A549 (cell line): ENCODE measurements at regions not wholly inside any gene's neighbourhood (a gene's known extent, or its start where the extent isn't known, plus 50 kb on each side); places are given as distances from the start of the nearest gene placed in this dataset.

ENCODE experiments used
- ATAC-seq, 2 experiments: fragments of 200-7000 bp in 1 of 2; fragments of >200 bp in 1 of 2; cut with Nextera tagmentation in 1 of 2; cut with Tn5 transposase in 1 of 2; 3 replicates each; pipeline versions ENCODE4 v1.8.0 to v1.9.1; 2018 to 2020; ENCODE audit warnings: mild to moderate bottlenecking in 1 of 2, moderate library complexity in 1 of 2
- CTCF ChIA-PET: fragments of 300-600 bp; sonication (Branson Sonifier 250); formaldehyde crosslinking; extraction: SDS; loops from one replicate; lab custom pipeline; 2021; ENCODE audit warnings: antibody characterized with exemption, inconsistent platforms; lab: Yijun Ruan, JAX
- POLR2A ChIA-PET: fragments of 350-600 bp; formaldehyde crosslinking; extraction: SDS; loops from one replicate; lab custom pipeline; 2021; ENCODE audit warnings: antibody characterized with exemption, inconsistent platforms; lab: Yijun Ruan, JAX
- DNase-seq, 2 experiments: peaks; one replicate each; pipeline versions ENCODE4 v3.0.0 to v3.0.0-alpha.2; 2011 to 2016; ENCODE audit warnings: low read depth in 1 of 2, low spot score in 1 of 2
- FAIRE-seq: peaks from 2 replicates; lab custom pipeline; 2011; peaks lifted over from hg19 to GRCh38; lab: Jason Lieb, UNC
- H3K27ac ChIP-seq, 2 experiments: fragments of >200 bp; sonication (Bioruptor Twin); formaldehyde crosslinking; 3 replicates each; pipeline ENCODE4 v1.5.1; 2016 to 2017
- H3K4me1 ChIP-seq: fragments of >200 bp; sonication (Bioruptor Twin); formaldehyde crosslinking; 3 replicates; pipeline ENCODE4 v1.6.1; 2016
- H3K4me2 ChIP-seq: fragments of >200 bp; sonication (Bioruptor Twin); formaldehyde crosslinking; 3 replicates; pipeline ENCODE4 v1.6.1; 2016
- H3K4me3 ChIP-seq: fragments of >200 bp; sonication (Bioruptor Twin); formaldehyde crosslinking; 3 replicates; pipeline ENCODE4 v1.5.1; 2016
- H3K9me3 ChIP-seq: fragments of >200 bp; sonication (Bioruptor Twin); formaldehyde crosslinking; 3 replicates; pipeline ENCODE4 v1.6.1; 2016
- CEBPB ChIP-seq, 2 experiments: fragments of >200 bp in 1 of 2; sonication (Bioruptor Twin) in 1 of 2; formaldehyde crosslinking in 1 of 2; IDR thresholded peaks; 2 replicates each; pipeline ENCODE4 v1.6.1; 2012 to 2016
- CTCF ChIP-seq: fragments of >200 bp; sonication (Bioruptor Twin); formaldehyde crosslinking; IDR thresholded peaks from 3 replicates; pipeline ENCODE4 v1.5.1; 2016
- FOXS1 ChIP-seq: fragments of 250-450 bp; sonication (Bioruptor Pico); IDR thresholded peaks from 2 replicates; pipeline ENCODE4 v1.5.0; 2020; ENCODE audit warnings: mild to moderate bottlenecking, moderate library complexity
- GATA3 ChIP-seq: IDR thresholded peaks from 2 replicates; pipeline ENCODE4 v1.6.1; 2012; ENCODE audit warnings: borderline replicate concordance
- HES2 ChIP-seq: fragments of >200 bp; sonication (Bioruptor Twin); formaldehyde crosslinking; IDR thresholded peaks from 2 replicates; pipeline ENCODE4 v1.6.1; 2016
- HOXA7 ChIP-seq: fragments of 250-450 bp; sonication (Bioruptor Pico); IDR thresholded peaks from 2 replicates; pipeline ENCODE4 v1.5.0; 2020; ENCODE audit warnings: mild to moderate bottlenecking, moderate library complexity
- HOXB13 ChIP-seq: fragments of 250-450 bp; sonication (Bioruptor Pico); IDR thresholded peaks from 2 replicates; pipeline ENCODE4 v1.5.0; 2020; ENCODE audit warnings: low read depth, mild to moderate bottlenecking, moderate library complexity
- JUN ChIP-seq, 2 experiments: fragments of >200 bp; sonication (Bioruptor Twin); formaldehyde crosslinking; IDR thresholded peaks; 2 replicates in 1 of 2; 3 replicates in 1 of 2; pipeline ENCODE4 v1.6.1; 2016 to 2017
- MYC ChIP-seq: IDR thresholded peaks from 2 replicates; pipeline ENCODE4 v1.6.1; 2012; ENCODE audit warnings: mild to moderate bottlenecking, inconsistent platforms, low read length, improper control_type of control experiment, borderline replicate concordance
- NFE2L2 ChIP-seq: fragments of 150-350 bp; conservative IDR thresholded peaks from 2 replicates; pipeline ENCODE4 v1.6.1; 2014; ENCODE audit warnings: low read length
- PHF8 ChIP-seq: fragments of 200-600 bp; sonication (generic); IDR thresholded peaks from 2 replicates; pipeline ENCODE4 v1.6.1; 2016; ENCODE audit warnings: low read depth, mild to moderate bottlenecking, antibody characterized with exemption, moderate library complexity, borderline replicate concordance
- POLR2AphosphoS2 ChIP-seq: conservative IDR thresholded peaks from 2 replicates; pipeline ENCODE4 v1.6.1; 2012; ENCODE audit warnings: low read length, improper control_type of control experiment, inconsistent platforms
- RARB ChIP-seq: fragments of 250-450 bp; sonication (Bioruptor Pico); IDR thresholded peaks from 2 replicates; pipeline ENCODE4 v1.8.0; 2021; ENCODE audit warnings: mild to moderate bottlenecking, moderate library complexity
- REST ChIP-seq: fragments of 200-600 bp; sonication (generic); IDR thresholded peaks from 2 replicates; pipeline ENCODE4 v1.6.1; 2016; ENCODE audit warnings: antibody characterized with exemption, mild to moderate bottlenecking, moderate library complexity
- RFX5 ChIP-seq: fragments of 450-650 bp; IDR thresholded peaks from 2 replicates; pipeline ENCODE4 v1.7.1; 2014; ENCODE audit warnings: antibody characterized with exemption, mild to moderate bottlenecking, moderate library complexity
- SMC3 ChIP-seq: fragments of >200 bp; sonication (Bioruptor Twin); formaldehyde crosslinking; IDR thresholded peaks from 3 replicates; pipeline ENCODE4 v1.6.1; 2018; ENCODE audit warnings: inconsistent platforms
- TFCP2L1 ChIP-seq: fragments of 250-450 bp; sonication (Bioruptor Pico); IDR thresholded peaks from 2 replicates; pipeline ENCODE4 v1.5.0; 2021; ENCODE audit warnings: mild to moderate bottlenecking
- ZFP36 ChIP-seq: fragments of 450-650 bp; IDR thresholded peaks from 2 replicates; pipeline ENCODE4 v1.6.1; 2014; ENCODE audit warnings: borderline replicate concordance; ENCODE audit not compliant: partially characterized antibody
- ZNF302 ChIP-seq: fragments of 250-450 bp; sonication (Bioruptor Pico); IDR thresholded peaks from 2 replicates; pipeline ENCODE4 v1.9.0; 2021; ENCODE audit warnings: inconsistent platforms, mild to moderate bottlenecking, moderate library complexity
- ZSCAN20 ChIP-seq: fragments of 250-450 bp; sonication (Bioruptor Pico); IDR thresholded peaks from 2 replicates; pipeline ENCODE4 v1.8.0; 2022; ENCODE audit warnings: mild to moderate bottlenecking, moderate library complexity
- TF ChIP-seq, protein P1 (sequence below): IDR thresholded peaks from 2 replicates; pipeline ENCODE4 v1.6.1; 2012

GRCh38 chr4:126364311-126364911 lies 1049.7 kb downstream of the FAT4 start (continued):
- TF ChIP-seq REST (no peak), POLR2AphosphoS2 (no peak), NFE2L2 (no peak)

GRCh38 chr4:126369076-126369475 lies 1054.3 kb downstream of the FAT4 start:
- ATAC-seq, result no peak
- no peak overlapping the region for H3K4me2 ChIP-seq
- no peak overlapping the region for H3K4me3 ChIP-seq
- TF ChIP-seq TFCP2L1, result no peak
- TF ChIP-seq HES2, result no peak
- no peak for TF ChIP-seq CTCF
- no peak for TF ChIP-seq REST
- TF ChIP-seq GATA3, result no peak
- TF ChIP-seq ZFP36, result no peak
- TF ChIP-seq, protein P1, sequence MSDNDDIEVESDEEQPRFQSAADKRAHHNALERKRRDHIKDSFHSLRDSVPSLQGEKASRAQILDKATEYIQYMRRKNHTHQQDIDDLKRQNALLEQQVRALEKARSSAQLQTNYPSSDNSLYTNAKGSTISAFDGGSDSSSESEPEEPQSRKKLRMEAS, result no peak
- TF ChIP-seq HOXA7 (CRISPR knock-in tag), result no peak
- TF ChIP-seq ZNF302 (CRISPR knock-in tag), result no peak
- no peak for TF ChIP-seq CEBPB (IDR thresholded peaks at IDR 0.05)
- TF ChIP-seq PHF8, result no peak
- no peak for TF ChIP-seq RARB (CRISPR knock-in tag)
- TF ChIP-seq JUN (IDR thresholded peaks at IDR 0.05), result no peak
- TF ChIP-seq ZSCAN20 (CRISPR knock-in tag), result no peak
- no peak for TF ChIP-seq HOXB13
- TF ChIP-seq MYC, result no peak
- TF ChIP-seq RFX5, result no peak
- TF ChIP-seq FOXS1 (CRISPR knock-in tag), result no peak
- TF ChIP-seq SMC3, result no peak
- H3K9me3 ChIP-seq, result no peaks in the 10 kb centered on the region
- ChIA-PET POLR2A (no interaction called here), CTCF (interaction anchor here (0.6 kb wide), 1 partner anchor 9 kb away, joined by 3 read pairs; no protein-coding TSS in a partner anchor)
- H3K4me1 ChIP-seq, result no peaks in the 10 kb centered on the region
- no peak for DNase-seq
- no peak overlapping the region for H3K27ac ChIP-seq
- FAIRE-seq, result no peak
